GM12878 (cell line): ENCODE measurements at regions not wholly inside any gene's neighbourhood (a gene's known extent, or its start where the extent isn't known, plus 50 kb on each side); places are given as distances from the start of the nearest gene placed in this dataset.

Experiments
- BCL11A ChIP-seq: IDR thresholded peaks from 2 replicates; pipeline ENCODE4 v1.6.1; 2011; ENCODE audit warnings: low read depth, low read length
- BRCA1 ChIP-seq: IDR thresholded peaks from 2 replicates; pipeline ENCODE4 v1.6.1; 2011; ENCODE audit warnings: low read depth, low read length, improper control_type of control experiment
- CEBPB ChIP-seq, 2 experiments: fragments of 150-350 bp in 1 of 2; IDR thresholded peaks; 2 replicates each; pipeline ENCODE4 v1.6.1; 2012 to 2014; ENCODE audit warnings: low read depth in 2 of 2, low read length in 2 of 2, borderline replicate concordance in 1 of 2, inconsistent platforms in 1 of 2
- CREB1 ChIP-seq: IDR thresholded peaks from 2 replicates; pipeline ENCODE4 v1.6.1; 2012; ENCODE audit warnings: low read depth, mild to moderate bottlenecking, inconsistent platforms
- HDAC6 ChIP-seq: fragments of 200-600 bp; sonication (generic); IDR thresholded peaks from one replicate; pipeline ENCODE4 v1.8.0; 2017; ENCODE audit warnings: antibody characterized with exemption; ENCODE audit not compliant: unreplicated experiment
- IRF4 ChIP-seq: IDR thresholded peaks from 2 replicates; pipeline ENCODE4 v1.6.1; 2011; ENCODE audit warnings: low read depth, low read length
- JUND ChIP-seq: IDR thresholded peaks from 2 replicates; pipeline ENCODE4 v1.6.1; 2012; ENCODE audit warnings: low read depth, mild to moderate bottlenecking, low read length, improper control_type of control experiment, moderate library complexity
- KDM1A ChIP-seq: fragments of 200-600 bp; sonication (generic); IDR thresholded peaks from 2 replicates; pipeline ENCODE4 v1.6.1; 2016; ENCODE audit warnings: borderline replicate concordance
- LARP7 ChIP-seq: fragments of 450-650 bp; IDR thresholded peaks from 2 replicates; pipeline ENCODE4 v1.6.1; 2017; ENCODE audit warnings: mild to moderate bottlenecking
- MEF2B ChIP-seq: fragments of 450-650 bp; IDR thresholded peaks from 2 replicates; pipeline ENCODE4 v1.6.1; 2018; ENCODE audit warnings: mild to moderate bottlenecking, moderate library complexity; ENCODE audit not compliant: partially characterized antibody, poor library complexity, severe bottlenecking
- NBN ChIP-seq: fragments of 450-650 bp; IDR thresholded peaks from 2 replicates; pipeline ENCODE4 v1.6.1; 2016
- NFIC ChIP-seq: IDR thresholded peaks from 2 replicates; pipeline ENCODE4 v1.6.1; 2012; ENCODE audit warnings: low read depth, mild to moderate bottlenecking, inconsistent platforms, low read length, moderate library complexity
- NR2C1 ChIP-seq: fragments of 450-650 bp; IDR thresholded peaks from 2 replicates; pipeline ENCODE4 v1.6.1; 2017; ENCODE audit warnings: antibody characterized with exemption, mild to moderate bottlenecking, moderate library complexity
- RAD21 ChIP-seq: IDR thresholded peaks from 2 replicates; pipeline ENCODE4 v1.6.1; 2011; ENCODE audit warnings: mild to moderate bottlenecking, low read depth, low read length, moderate library complexity; ENCODE audit not compliant: insufficient read depth
- SRF ChIP-seq, 2 experiments: IDR thresholded peaks; 2 replicates each; pipeline ENCODE4 v1.6.1; 2011; ENCODE audit warnings: low read depth in 2 of 2, low read length in 2 of 2, mild to moderate bottlenecking in 1 of 2, moderate library complexity in 1 of 2
- TCF12 ChIP-seq: IDR thresholded peaks from 2 replicates; pipeline ENCODE4 v1.6.1; 2011; ENCODE audit warnings: low read depth, mild to moderate bottlenecking, low read length
- TF ChIP-seq, protein P1 (sequence below): fragments of 450-650 bp; IDR thresholded peaks from 2 replicates; pipeline ENCODE4 v1.6.1; 2018; ENCODE audit warnings: mild to moderate bottlenecking, low read depth, moderate library complexity; ENCODE audit not compliant: partially characterized antibody
- TF ChIP-seq, protein P2 (sequence below): fragments of 450-650 bp; formaldehyde crosslinking; IDR thresholded peaks from 2 replicates; pipeline ENCODE4 v1.5.0; 2022; ENCODE audit warnings: mild to moderate bottlenecking, missing genetic modification characterization
- TF ChIP-seq, protein P3 (sequence below): IDR thresholded peaks from 2 replicates; pipeline ENCODE4 v1.6.1; 2012; ENCODE audit warnings: low read depth, low read length, improper control_type of control experiment
- TF ChIP-seq, protein P4 (sequence below): fragments of 450-650 bp; IDR thresholded peaks from 2 replicates; pipeline ENCODE4 v1.6.1; 2016; ENCODE audit warnings: mild to moderate bottlenecking, moderate library complexity, borderline replicate concordance

DNA sequence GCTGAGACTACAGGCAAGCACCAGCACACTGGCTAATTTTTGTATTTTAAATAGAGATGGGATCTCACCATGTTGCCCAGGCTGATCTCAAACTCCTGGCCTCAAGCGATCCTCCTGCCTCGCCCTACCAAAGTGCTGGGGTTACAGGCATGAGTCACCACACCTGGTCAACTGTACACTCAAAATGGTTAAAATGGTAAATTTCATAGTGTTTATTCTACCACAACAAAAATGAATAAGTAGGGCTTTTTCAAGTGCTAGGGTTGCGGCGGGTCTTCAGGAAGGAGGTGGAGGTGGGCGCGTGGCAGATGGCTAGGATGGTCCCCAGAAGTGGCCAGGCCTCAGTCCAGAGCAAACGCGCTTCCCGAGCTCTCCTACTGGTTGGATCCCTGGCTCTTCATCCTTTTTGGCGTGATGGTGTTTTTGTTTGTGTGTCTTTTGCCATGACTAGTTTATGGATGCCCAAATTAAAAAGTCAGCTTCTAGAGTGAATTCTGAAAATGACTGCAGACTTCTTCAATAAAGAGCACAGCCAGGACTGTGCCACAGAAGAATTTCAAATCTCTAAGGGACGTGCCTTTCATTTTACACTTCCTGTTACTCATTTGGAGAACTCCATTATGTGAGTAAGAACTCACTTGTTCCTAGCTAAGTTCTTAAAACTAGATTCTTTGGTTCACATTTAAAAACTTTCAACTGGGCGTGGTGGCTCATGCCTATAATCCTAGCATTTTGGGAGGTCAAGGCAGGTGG, 73.9 kb downstream of the TMEM130 start (continued):
- TF ChIP-seq, protein P1, sequence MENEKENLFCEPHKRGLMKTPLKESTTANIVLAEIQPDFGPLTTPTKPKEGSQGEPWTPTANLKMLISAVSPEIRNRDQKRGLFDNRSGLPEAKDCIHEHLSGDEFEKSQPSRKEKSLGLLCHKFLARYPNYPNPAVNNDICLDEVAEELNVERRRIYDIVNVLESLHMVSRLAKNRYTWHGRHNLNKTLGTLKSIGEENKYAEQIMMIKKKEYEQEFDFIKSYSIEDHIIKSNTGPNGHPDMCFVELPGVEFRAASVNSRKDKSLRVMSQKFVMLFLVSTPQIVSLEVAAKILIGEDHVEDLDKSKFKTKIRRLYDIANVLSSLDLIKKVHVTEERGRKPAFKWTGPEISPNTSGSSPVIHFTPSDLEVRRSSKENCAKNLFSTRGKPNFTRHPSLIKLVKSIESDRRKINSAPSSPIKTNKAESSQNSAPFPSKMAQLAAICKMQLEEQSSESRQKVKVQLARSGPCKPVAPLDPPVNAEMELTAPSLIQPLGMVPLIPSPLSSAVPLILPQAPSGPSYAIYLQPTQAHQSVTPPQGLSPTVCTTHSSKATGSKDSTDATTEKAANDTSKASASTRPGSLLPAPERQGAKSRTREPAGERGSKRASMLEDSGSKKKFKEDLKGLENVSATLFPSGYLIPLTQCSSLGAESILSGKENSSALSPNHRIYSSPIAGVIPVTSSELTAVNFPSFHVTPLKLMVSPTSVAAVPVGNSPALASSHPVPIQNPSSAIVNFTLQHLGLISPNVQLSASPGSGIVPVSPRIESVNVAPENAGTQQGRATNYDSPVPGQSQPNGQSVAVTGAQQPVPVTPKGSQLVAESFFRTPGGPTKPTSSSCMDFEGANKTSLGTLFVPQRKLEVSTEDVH, result no peak
- TF ChIP-seq RAD21, result no peak
- no peak for TF ChIP-seq KDM1A
- TF ChIP-seq TCF12, result no peak
- TF ChIP-seq, protein P2, sequence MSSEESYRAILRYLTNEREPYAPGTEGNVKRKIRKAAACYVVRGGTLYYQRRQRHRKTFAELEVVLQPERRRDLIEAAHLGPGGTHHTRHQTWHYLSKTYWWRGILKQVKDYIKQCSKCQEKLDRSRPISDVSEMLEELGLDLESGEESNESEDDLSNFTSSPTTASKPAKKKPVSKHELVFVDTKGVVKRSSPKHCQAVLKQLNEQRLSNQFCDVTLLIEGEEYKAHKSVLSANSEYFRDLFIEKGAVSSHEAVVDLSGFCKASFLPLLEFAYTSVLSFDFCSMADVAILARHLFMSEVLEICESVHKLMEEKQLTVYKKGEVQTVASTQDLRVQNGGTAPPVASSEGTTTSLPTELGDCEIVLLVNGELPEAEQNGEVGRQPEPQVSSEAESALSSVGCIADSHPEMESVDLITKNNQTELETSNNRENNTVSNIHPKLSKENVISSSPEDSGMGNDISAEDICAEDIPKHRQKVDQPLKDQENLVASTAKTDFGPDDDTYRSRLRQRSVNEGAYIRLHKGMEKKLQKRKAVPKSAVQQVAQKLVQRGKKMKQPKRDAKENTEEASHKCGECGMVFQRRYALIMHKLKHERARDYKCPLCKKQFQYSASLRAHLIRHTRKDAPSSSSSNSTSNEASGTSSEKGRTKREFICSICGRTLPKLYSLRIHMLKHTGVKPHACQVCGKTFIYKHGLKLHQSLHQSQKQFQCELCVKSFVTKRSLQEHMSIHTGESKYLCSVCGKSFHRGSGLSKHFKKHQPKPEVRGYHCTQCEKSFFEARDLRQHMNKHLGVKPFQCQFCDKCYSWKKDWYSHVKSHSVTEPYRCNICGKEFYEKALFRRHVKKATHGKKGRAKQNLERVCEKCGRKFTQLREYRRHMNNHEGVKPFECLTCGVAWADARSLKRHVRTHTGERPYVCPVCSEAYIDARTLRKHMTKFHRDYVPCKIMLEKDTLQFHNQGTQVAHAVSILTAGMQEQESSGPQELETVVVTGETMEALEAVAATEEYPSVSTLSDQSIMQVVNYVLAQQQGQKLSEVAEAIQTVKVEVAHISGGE, result no peak
- TF ChIP-seq BRCA1, result no peak
- TF ChIP-seq SRF (IDR thresholded peaks at IDR 0.05; ENCODE audit: low read depth in 2 of 2, low read length in 2 of 2), result 0 out of 4 replicates have a peak, but pooled peaks of 1 of the 2 experiments have one; percentile 5
- TF ChIP-seq HDAC6, result no peak
- TF ChIP-seq NR2C1, result no peak
- TF ChIP-seq MEF2B, result peak; percentile 92
- TF ChIP-seq IRF4, result peak; percentile 84; the same call in 1 of the 2 replicates
- no peak for TF ChIP-seq CEBPB (IDR thresholded peaks at IDR 0.05; ENCODE audit: borderline replicate concordance in 1 of 2, low read depth in 2 of 2, low read length in 2 of 2)
- TF ChIP-seq JUND, result peak; percentile 64; the same call in 1 of the 2 replicates
- TF ChIP-seq BCL11A, result peak; percentile 69; the same call in 1 of the 2 replicates
- TF ChIP-seq, protein P3, sequence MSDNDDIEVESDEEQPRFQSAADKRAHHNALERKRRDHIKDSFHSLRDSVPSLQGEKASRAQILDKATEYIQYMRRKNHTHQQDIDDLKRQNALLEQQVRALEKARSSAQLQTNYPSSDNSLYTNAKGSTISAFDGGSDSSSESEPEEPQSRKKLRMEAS, result no peak
- TF ChIP-seq, protein P4, sequence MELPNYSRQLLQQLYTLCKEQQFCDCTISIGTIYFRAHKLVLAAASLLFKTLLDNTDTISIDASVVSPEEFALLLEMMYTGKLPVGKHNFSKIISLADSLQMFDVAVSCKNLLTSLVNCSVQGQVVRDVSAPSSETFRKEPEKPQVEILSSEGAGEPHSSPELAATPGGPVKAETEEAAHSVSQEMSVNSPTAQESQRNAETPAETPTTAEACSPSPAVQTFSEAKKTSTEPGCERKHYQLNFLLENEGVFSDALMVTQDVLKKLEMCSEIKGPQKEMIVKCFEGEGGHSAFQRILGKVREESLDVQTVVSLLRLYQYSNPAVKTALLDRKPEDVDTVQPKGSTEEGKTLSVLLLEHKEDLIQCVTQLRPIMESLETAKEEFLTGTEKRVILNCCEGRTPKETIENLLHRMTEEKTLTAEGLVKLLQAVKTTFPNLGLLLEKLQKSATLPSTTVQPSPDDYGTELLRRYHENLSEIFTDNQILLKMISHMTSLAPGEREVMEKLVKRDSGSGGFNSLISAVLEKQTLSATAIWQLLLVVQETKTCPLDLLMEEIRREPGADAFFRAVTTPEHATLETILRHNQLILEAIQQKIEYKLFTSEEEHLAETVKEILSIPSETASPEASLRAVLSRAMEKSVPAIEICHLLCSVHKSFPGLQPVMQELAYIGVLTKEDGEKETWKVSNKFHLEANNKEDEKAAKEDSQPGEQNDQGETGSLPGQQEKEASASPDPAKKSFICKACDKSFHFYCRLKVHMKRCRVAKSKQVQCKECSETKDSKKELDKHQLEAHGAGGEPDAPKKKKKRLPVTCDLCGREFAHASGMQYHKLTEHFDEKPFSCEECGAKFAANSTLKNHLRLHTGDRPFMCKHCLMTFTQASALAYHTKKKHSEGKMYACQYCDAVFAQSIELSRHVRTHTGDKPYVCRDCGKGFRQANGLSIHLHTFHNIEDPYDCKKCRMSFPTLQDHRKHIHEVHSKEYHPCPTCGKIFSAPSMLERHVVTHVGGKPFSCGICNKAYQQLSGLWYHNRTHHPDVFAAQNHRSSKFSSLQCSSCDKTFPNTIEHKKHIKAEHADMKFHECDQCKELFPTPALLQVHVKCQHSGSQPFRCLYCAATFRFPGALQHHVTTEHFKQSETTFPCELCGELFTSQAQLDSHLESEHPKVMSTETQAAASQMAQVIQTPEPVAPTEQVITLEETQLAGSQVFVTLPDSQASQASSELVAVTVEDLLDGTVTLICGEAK, result no peak
- peak; percentile 80 for TF ChIP-seq NFIC
- TF ChIP-seq LARP7, result no peak
- TF ChIP-seq NBN, result no peak; the same call in 1 of the 2 replicates
- no peak for TF ChIP-seq CREB1
